ENCODE measurements at regions not wholly inside any gene's neighbourhood (a gene's known extent, or its start where the extent isn't known, plus 50 kb on each side); places are given as distances from the start of the nearest gene placed in this dataset.
"Not testable (repeated sequence)": the region's sequence is repeated elsewhere in the genome, so short reads cannot be mapped to it uniquely, and the experiment has no call there.

DNA sequence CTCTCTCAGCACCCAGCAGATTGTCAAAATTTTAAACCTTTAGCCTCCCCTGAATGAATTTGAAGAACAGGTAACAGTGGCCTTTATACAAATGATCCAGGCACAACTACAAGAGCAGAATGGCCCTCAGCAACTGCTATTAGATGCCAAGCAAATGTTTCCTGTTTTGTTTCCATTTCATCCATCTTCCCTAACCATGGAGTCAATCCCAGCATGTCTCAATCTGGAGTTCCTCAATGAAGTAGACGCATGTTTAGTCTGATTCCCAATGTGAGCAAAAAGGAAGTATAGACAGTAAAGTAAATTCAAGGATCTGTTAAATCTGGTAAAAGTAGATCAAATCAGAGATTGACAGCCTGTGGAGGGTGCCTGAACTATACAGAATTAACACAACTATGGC is 1668.4 kb downstream of the SPATA31A7 start:
- TF ChIP-seq, protein P1, sequence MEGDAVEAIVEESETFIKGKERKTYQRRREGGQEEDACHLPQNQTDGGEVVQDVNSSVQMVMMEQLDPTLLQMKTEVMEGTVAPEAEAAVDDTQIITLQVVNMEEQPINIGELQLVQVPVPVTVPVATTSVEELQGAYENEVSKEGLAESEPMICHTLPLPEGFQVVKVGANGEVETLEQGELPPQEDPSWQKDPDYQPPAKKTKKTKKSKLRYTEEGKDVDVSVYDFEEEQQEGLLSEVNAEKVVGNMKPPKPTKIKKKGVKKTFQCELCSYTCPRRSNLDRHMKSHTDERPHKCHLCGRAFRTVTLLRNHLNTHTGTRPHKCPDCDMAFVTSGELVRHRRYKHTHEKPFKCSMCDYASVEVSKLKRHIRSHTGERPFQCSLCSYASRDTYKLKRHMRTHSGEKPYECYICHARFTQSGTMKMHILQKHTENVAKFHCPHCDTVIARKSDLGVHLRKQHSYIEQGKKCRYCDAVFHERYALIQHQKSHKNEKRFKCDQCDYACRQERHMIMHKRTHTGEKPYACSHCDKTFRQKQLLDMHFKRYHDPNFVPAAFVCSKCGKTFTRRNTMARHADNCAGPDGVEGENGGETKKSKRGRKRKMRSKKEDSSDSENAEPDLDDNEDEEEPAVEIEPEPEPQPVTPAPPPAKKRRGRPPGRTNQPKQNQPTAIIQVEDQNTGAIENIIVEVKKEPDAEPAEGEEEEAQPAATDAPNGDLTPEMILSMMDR (CRISPR knock-in tag; IDR thresholded peaks at IDR 0.05): not testable (repeated sequence)
- not testable (repeated sequence) for TF ChIP-seq GATAD2A (CRISPR knock-in tag; IDR thresholded peaks at IDR 0.05); CHD2 (IDR thresholded peaks at IDR 0.05; ENCODE audit: low read depth, low read length); ESRRA (CRISPR knock-in tag; IDR thresholded peaks at IDR 0.05; ENCODE audit: low read depth); JUND (CRISPR knock-in tag; IDR thresholded peaks at IDR 0.05)

Data from HepG2 (cell line).